GM12878 (cell line): ENCODE measurements at regions not wholly inside any gene's neighbourhood (a gene's known extent, or its start where the extent isn't known, plus 50 kb on each side); places are given as distances from the start of the nearest gene placed in this dataset.

Experiments
- ATAC-seq: fragments of 200-7000 bp; cut with Tn5 transposase; 3 replicates; pipeline ENCODE4 v1.9.1; 2020; ENCODE audit warnings: mild to moderate bottlenecking, moderate library complexity
- BruUV-seq: library from RNA; stranded (reverse); fragments of 400-500 nt; replicated peaks from 2 replicates; lab custom pipeline; 2021; lab: Mats Ljungman, UMichigan
- CTCF ChIA-PET: fragments of 300-600 bp; sonication (Branson Sonifier 250); formaldehyde crosslinking; extraction: SDS; loops from one replicate; lab custom pipeline; 2021; ENCODE audit warnings: inconsistent platforms; lab: Yijun Ruan, JAX
- POLR2A ChIA-PET: fragments of 350-600 bp; formaldehyde crosslinking; extraction: SDS; loops from one replicate; lab custom pipeline; 2021; ENCODE audit warnings: inconsistent platforms; lab: Charles Lee
- RAD21 ChIA-PET: fragments of 300-600 bp; sonication (Branson Sonifier 250); formaldehyde crosslinking; loops from one replicate; lab custom pipeline; 2023; ENCODE audit warnings: antibody characterized with exemption; ENCODE audit not compliant: unreplicated experiment; lab: Charles Lee
- SMC1A ChIA-PET: fragments of 300-600 bp; sonication (Branson Sonifier 250); formaldehyde crosslinking; loops from one replicate; lab custom pipeline; 2023; ENCODE audit not compliant: unreplicated experiment, uncharacterized antibody; lab: Charles Lee
- DNase-seq: peaks from one replicate; pipeline ENCODE4 v3.0.0-alpha.2; 2011; ENCODE audit warnings: low read depth, low spot score
- FAIRE-seq: peaks from 3 replicates; lab custom pipeline; 2011; peaks lifted over from hg19 to GRCh38; lab: Jason Lieb, UNC
- H2AFZ ChIP-seq: 2 replicates; pipeline ENCODE4 v1.6.0; 2011; ENCODE audit warnings: low read depth, low read length, control low read depth; ENCODE audit not compliant: control insufficient read depth
- H3K27ac ChIP-seq: 2 replicates; pipeline ENCODE4 v1.5.1; 2011; ENCODE audit warnings: control low read depth; ENCODE audit not compliant: control insufficient read depth, insufficient read depth
- H3K27me3 ChIP-seq, 2 experiments: replicated peaks in 1 of 2; 2 replicates each; pipeline versions ENCODE4 v1.6.0 to v1.6.1; 2011; ENCODE audit warnings: low read length in 1 of 2; ENCODE audit not compliant: control insufficient read depth in 2 of 2, insufficient read depth in 2 of 2
- H3K36me3 ChIP-seq, 2 experiments: 2 replicates each; pipeline ENCODE4 v1.5.1; 2011; ENCODE audit warnings: low read length in 1 of 2; ENCODE audit not compliant: control insufficient read depth in 2 of 2, insufficient read depth in 2 of 2
- H3K4me1 ChIP-seq: 2 replicates; pipeline ENCODE4 v1.6.1; 2011; ENCODE audit warnings: mild to moderate bottlenecking, low read length, moderate library complexity, mixed read lengths; ENCODE audit not compliant: control insufficient read depth, insufficient read depth
- H3K4me2 ChIP-seq: 2 replicates; pipeline ENCODE4 v1.6.0; 2011; ENCODE audit warnings: control low read depth; ENCODE audit not compliant: control insufficient read depth, insufficient read depth
- H3K4me3 ChIP-seq: fragments of 200-600 bp; sonication (generic); 2 replicates; pipeline ENCODE4 v1.5.1; 2016
- H3K79me2 ChIP-seq: 2 replicates; pipeline ENCODE4 v1.6.0; 2011; ENCODE audit warnings: low read length; ENCODE audit not compliant: control insufficient read depth, insufficient read depth
- H3K9ac ChIP-seq: 2 replicates; pipeline ENCODE4 v1.8.0; 2011; ENCODE audit warnings: low read length, control low read depth, mixed read lengths; ENCODE audit not compliant: control insufficient read depth, insufficient read depth
- H3K9me3 ChIP-seq: replicated peaks from 3 replicates; pipeline ENCODE4 v1.5.1; 2011; ENCODE audit warnings: mild to moderate bottlenecking, low read length; ENCODE audit not compliant: control insufficient read depth, insufficient read depth
- H4K20me1 ChIP-seq: 2 replicates; pipeline ENCODE4 v1.6.0; 2011; ENCODE audit not compliant: control insufficient read depth, insufficient read depth
- CHD2 ChIP-seq: IDR thresholded peaks from 2 replicates; pipeline ENCODE4 v1.6.1; 2011; ENCODE audit warnings: low read depth, low read length, improper control_type of control experiment, borderline replicate concordance
- CHD4 ChIP-seq: fragments of 200-600 bp; sonication (generic); IDR thresholded peaks from 2 replicates; pipeline ENCODE4 v1.6.1; 2016; ENCODE audit warnings: mild to moderate bottlenecking
- CREM ChIP-seq: IDR thresholded peaks from 2 replicates; pipeline ENCODE4 v1.6.1; 2014; ENCODE audit warnings: antibody characterized with exemption, low read depth
- E4F1 ChIP-seq: fragments of 450-650 bp; IDR thresholded peaks from 2 replicates; pipeline ENCODE4 v1.6.1; 2018; ENCODE audit warnings: borderline replicate concordance, mild to moderate bottlenecking; ENCODE audit not compliant: partially characterized antibody
- ESRRA ChIP-seq: IDR thresholded peaks from 2 replicates; pipeline ENCODE4 v1.6.1; 2012; ENCODE audit warnings: mild to moderate bottlenecking, low read length, improper control_type of control experiment
- FOXK2 ChIP-seq: fragments of 450-650 bp; IDR thresholded peaks from 2 replicates; pipeline ENCODE4 v1.6.1; 2017; ENCODE audit warnings: mild to moderate bottlenecking, moderate library complexity
- JUND ChIP-seq: IDR thresholded peaks from 2 replicates; pipeline ENCODE4 v1.6.1; 2012; ENCODE audit warnings: low read depth, mild to moderate bottlenecking, low read length, improper control_type of control experiment, moderate library complexity
- MLLT1 ChIP-seq: fragments of 450-650 bp; IDR thresholded peaks from 2 replicates; pipeline ENCODE4 v1.6.1; 2016; ENCODE audit warnings: mild to moderate bottlenecking
- RCOR1 ChIP-seq: conservative IDR thresholded peaks from 2 replicates; pipeline ENCODE4 v1.6.1; 2012; ENCODE audit warnings: low read depth, low read length, improper control_type of control experiment
- ZNF217 ChIP-seq: fragments of 450-650 bp; IDR thresholded peaks from 2 replicates; pipeline ENCODE4 v1.6.1; 2017; ENCODE audit warnings: antibody characterized with exemption, mild to moderate bottlenecking
- WGBS: methylation state at CpG from one replicate; pipeline ENCODE4 v1.1.6; 2016; ENCODE audit warnings: low lambda C conversion rate; ENCODE audit not compliant: insufficient replicate concordance, insufficient coverage; ENCODE audit errors: missing lambda C conversion rate; 5-methylcytosine and 5-hydroxymethylcytosine counted together
- in situ Hi-C: fragments of 300-500 bp; cut with MboI; formaldehyde crosslinking; loops from 9 replicates; pipeline ENCODE4 v1.14.3; 2018; ENCODE audit warnings: mixed read lengths
- intact Hi-C: fragments of 100-400 bp; cut with micrococcal nuclease; formaldehyde crosslinking; loops from one replicate; pipeline ENCODE4 v1.14.2; 2022; ENCODE audit not compliant: unreplicated experiment

- TF ChIP-seq ESRRA (no peak), JUND (no peak), CREM (no peak), CHD2 (no peak), FOXK2 (no peak), MLLT1 (no peak), CHD4 (no peak), ZNF217 (no peak), RCOR1 (no peak), E4F1 (no peak)
- no peaks in the 10 kb centered on the region for H3K27me3 ChIP-seq
- no peak for ATAC-seq
- H3K4me1 ChIP-seq: no peaks in the 10 kb centered on the region
- H3K4me3 ChIP-seq: no peak overlapping the region
- no peak overlapping the region for H2AFZ ChIP-seq
- in situ Hi-C loops: no loop called here
- ChIA-PET RAD21 (no interaction called here), POLR2A (no interaction called here), CTCF (no interaction called here), SMC1A (no interaction called here)
- no peak for FAIRE-seq
- no peak overlapping the region for H3K27ac ChIP-seq
- no peak overlapping the region for H3K4me2 ChIP-seq
- no peak for DNase-seq
- WGBS: 0% methylated on average over 1 of the region's 1 CpG
- H3K9me3 ChIP-seq: no peaks in the 10 kb centered on the region
- BruUV-seq: no TSS peak
- no peaks in the 10 kb centered on the region for H3K36me3 ChIP-seq
- intact Hi-C loops: no loop called here
- no peaks in the 10 kb centered on the region for H3K79me2 ChIP-seq
- no peaks in the 10 kb centered on the region for H4K20me1 ChIP-seq
- no peak overlapping the region for H3K9ac ChIP-seq
Observed at GRCh38 chr5:120873083-120873482, 409.0 kb downstream of the PRR16 start.
